ENCODE measurements at regions not wholly inside any gene's neighbourhood (a gene's known extent, or its start where the extent isn't known, plus 50 kb on each side); places are given as distances from the start of the nearest gene placed in this dataset.

- ChIA-PET CTCF (no interaction called here), POLR2A (no interaction called here)
- H3K4me3 ChIP-seq (ENCODE audit: low read depth, low read length) = no peak overlapping the region
- TF ChIP-seq CTCF (IDR thresholded peaks at IDR 0.05; ENCODE audit: insufficient read depth, low read length, missing control alignments) = no peak
- no peak for DNase-seq (ENCODE audit: low read depth, low spot score)
These were observed 147.8 kb upstream of the CCNH start for GRCh38 chr5:87560528-87560927.

- ChIA-PET CTCF (no interaction called here), POLR2A (no interaction called here)
- no peak for TF ChIP-seq CTCF (IDR thresholded peaks at IDR 0.05; ENCODE audit: insufficient read depth, low read length, missing control alignments)
- no peak overlapping the region for H3K4me3 ChIP-seq (ENCODE audit: low read depth, low read length)
- no peak for DNase-seq (ENCODE audit: low read depth, low spot score)
These were observed 139.2 kb upstream of the CCNH start for GRCh38 chr5:87551911-87552310.

GRCh38 chr5:87541676-87542075, 128.9 kb upstream of the CCNH start:
- CTCF ChIA-PET = no interaction called here
- POLR2A ChIA-PET = no interaction called here
- no peak for DNase-seq (ENCODE audit: low read depth, low spot score)

GRCh38 chr5:87541033-87541432, 128.3 kb upstream of the CCNH start:
- TF ChIP-seq CTCF (IDR thresholded peaks at IDR 0.05; ENCODE audit: insufficient read depth, low read length, missing control alignments) = no peak
- CTCF ChIA-PET = no interaction called here
- DNase-seq (ENCODE audit: low read depth, low spot score) = no peak
- H3K4me3 ChIP-seq (ENCODE audit: low read depth, low read length) = no peak overlapping the region
- POLR2A ChIA-PET = no interaction called here

More at GRCh38 chr5:87541676-87542075, 128.9 kb upstream of the CCNH start:
- no peak overlapping the region for H3K4me3 ChIP-seq (ENCODE audit: low read depth, low read length)
- TF ChIP-seq CTCF (IDR thresholded peaks at IDR 0.05; ENCODE audit: insufficient read depth, low read length, missing control alignments) = no peak

GRCh38 chr5:87539839-87540238, 127.1 kb upstream of the CCNH start:
- no peak for DNase-seq (ENCODE audit: low read depth, low spot score)
- CTCF ChIA-PET = no interaction called here

GRCh38 chr5:87536365-87536764, 123.6 kb upstream of the CCNH start:
- ChIA-PET POLR2A (no interaction called here), CTCF (no interaction called here)
- DNase-seq (ENCODE audit: low read depth, low spot score) = no peak
- no peak overlapping the region for H3K4me3 ChIP-seq (ENCODE audit: low read depth, low read length)
- TF ChIP-seq CTCF (IDR thresholded peaks at IDR 0.05; ENCODE audit: insufficient read depth, low read length, missing control alignments) = no peak

More at GRCh38 chr5:87539839-87540238, 127.1 kb upstream of the CCNH start:
- POLR2A ChIA-PET = no interaction called here
- no peak for TF ChIP-seq CTCF (IDR thresholded peaks at IDR 0.05; ENCODE audit: insufficient read depth, low read length, missing control alignments)
- no peak overlapping the region for H3K4me3 ChIP-seq (ENCODE audit: low read depth, low read length)
